WTC11 (cell line): ENCODE measurements at regions not wholly inside any gene's neighbourhood (a gene's known extent, or its start where the extent isn't known, plus 50 kb on each side); places are given as distances from the start of the nearest gene placed in this dataset.

Source experiments
- ATF2 ChIP-seq: sonication (generic); formaldehyde crosslinking; IDR thresholded peaks from 2 replicates; pipeline ENCODE4 v1.8.1; 2022; ENCODE audit warnings: low read depth, missing genetic modification reagents, borderline replicate concordance
- CREB1 ChIP-seq: sonication (generic); formaldehyde crosslinking; IDR thresholded peaks from 2 replicates; pipeline ENCODE4 v1.8.0; 2023; ENCODE audit warnings: mild to moderate bottlenecking, missing genetic modification reagents
- CTCF ChIP-seq: fragments of 200-600 bp; IDR thresholded peaks from 2 replicates; pipeline ENCODE4 v1.8.0; 2022; ENCODE audit warnings: antibody characterized with exemption
- ETV6 ChIP-seq: sonication (generic); formaldehyde crosslinking; IDR thresholded peaks from 2 replicates; pipeline ENCODE4 v1.8.1; 2022; ENCODE audit warnings: mild to moderate bottlenecking, missing genetic modification reagents
- GABPB1 ChIP-seq: sonication (generic); formaldehyde crosslinking; IDR thresholded peaks from 2 replicates; pipeline ENCODE4 v1.8.1; 2023; ENCODE audit warnings: mild to moderate bottlenecking, missing genetic modification reagents
- MAX ChIP-seq: sonication (generic); formaldehyde crosslinking; IDR thresholded peaks from 2 replicates; pipeline ENCODE4 v1.8.0; 2022; ENCODE audit warnings: mild to moderate bottlenecking, missing genetic modification reagents
- MLX ChIP-seq: sonication (generic); formaldehyde crosslinking; IDR thresholded peaks from 2 replicates; pipeline ENCODE4 v1.8.1; 2023; ENCODE audit warnings: mild to moderate bottlenecking, missing genetic modification reagents, moderate library complexity
- NR1H2 ChIP-seq: sonication (generic); formaldehyde crosslinking; IDR thresholded peaks from 2 replicates; pipeline ENCODE4 v1.9.0; 2021; ENCODE audit warnings: mild to moderate bottlenecking, moderate library complexity, missing genetic modification reagents
- NR2C2 ChIP-seq: sonication (generic); formaldehyde crosslinking; IDR thresholded peaks from 2 replicates; pipeline ENCODE4 v1.8.0; 2022; ENCODE audit warnings: mild to moderate bottlenecking, missing genetic modification reagents
- PRDM15 ChIP-seq: sonication (generic); formaldehyde crosslinking; IDR thresholded peaks from 2 replicates; pipeline ENCODE4 v1.8.0; 2022; ENCODE audit warnings: missing genetic modification reagents
- STAT6 ChIP-seq: sonication (generic); formaldehyde crosslinking; conservative IDR thresholded peaks from 2 replicates; pipeline ENCODE4 v1.8.1; 2023; ENCODE audit warnings: mild to moderate bottlenecking, low read depth, missing genetic modification reagents, moderate library complexity
- USF2 ChIP-seq: sonication (generic); formaldehyde crosslinking; IDR thresholded peaks from 2 replicates; pipeline ENCODE4 v1.8.1; 2023; ENCODE audit warnings: mild to moderate bottlenecking, missing genetic modification reagents, moderate library complexity
- ZNF425 ChIP-seq: fragments of 250-450 bp; sonication (Bioruptor Pico); conservative IDR thresholded peaks from 2 replicates; pipeline ENCODE4 v1.9.0; 2021; ENCODE audit warnings: mild to moderate bottlenecking

- TF ChIP-seq MAX (CRISPR knock-in tag) (no peak), CREB1 (CRISPR knock-in tag) (no peak), CTCF (no peak), ATF2 (CRISPR knock-in tag) (no peak), ETV6 (no peak), NR1H2 (CRISPR knock-in tag) (no peak), USF2 (no peak), STAT6 (CRISPR knock-in tag) (no peak), NR2C2 (no peak), GABPB1 (CRISPR knock-in tag) (no peak), MLX (CRISPR knock-in tag) (no peak), ZNF425 (no peak), PRDM15 (CRISPR knock-in tag) (no peak)
Measured at GRCh38 chr12:105622846-105623736, 292.6 kb downstream of the C12orf75 start.
